ENCODE measurements at regions not wholly inside any gene's neighbourhood (a gene's known extent, or its start where the extent isn't known, plus 50 kb on each side); places are given as distances from the start of the nearest gene placed in this dataset.

GRCh38 chr4:100042711-100043110, 92.6 kb upstream of the H2AZ1 start:
- Histone ChIP-seq H3K9me2 (ENCODE audit: insufficient read depth) (no peaks in the 10 kb centered on the region), H2AFZ (no peak overlapping the region), H3K27ac (ENCODE audit: low read depth) (no peak overlapping the region), H3F3A (replicated peaks; ENCODE audit: low read depth) (no peaks in the 10 kb centered on the region), H3K4me2 (no peak overlapping the region), H4K20me1 (replicated peaks; ENCODE audit: insufficient read depth) (no peaks in the 10 kb centered on the region), H3K36me3 (ENCODE audit: insufficient read depth) (no peaks in the 10 kb centered on the region), H3K4me1 (ENCODE audit: insufficient read depth) (no peaks in the 10 kb centered on the region), H3K79me2 (replicated peaks; ENCODE audit: insufficient read depth) (no peaks in the 10 kb centered on the region), H3K27me3 (ENCODE audit: insufficient read depth) (no peaks in the 10 kb centered on the region), H3K4me3 (no peak overlapping the region)
- peaks cover 3% of the 10 kb centered on the region; the same call in 1 of the 3 replicates for H3K9me3 Mint-ChIP-seq
- H3K36me3 Mint-ChIP-seq (ENCODE audit: low read depth) = no peaks in the 10 kb centered on the region
- no peak overlapping the region for H3K27ac Mint-ChIP-seq
- ATAC-seq (no peak), DNase-seq (ENCODE audit: low spot score) (no peak)
- no peaks in the 10 kb centered on the region for H3K4me1 Mint-ChIP-seq
- no peaks in the 10 kb centered on the region for H3K27me3 Mint-ChIP-seq (ENCODE audit: insufficient read depth, low read depth, poor library complexity)
- TF ChIP-seq ETS1 (IDR thresholded peaks at IDR 0.05) (no peak), ZNF114 (CRISPR knock-in tag; IDR thresholded peaks at IDR 0.05) (no peak), POLR2AphosphoS5 (IDR thresholded peaks at IDR 0.05; ENCODE audit: low read depth) (no peak), ZNF331 (CRISPR knock-in tag; IDR thresholded peaks at IDR 0.05; ENCODE audit: low read depth) (no peak), CTCF (conservative IDR thresholded peaks at IDR 0.05; ENCODE audit: low read depth in 2 of 2) (no peak), EZH2 (IDR thresholded peaks at IDR 0.05; ENCODE audit: low read depth, unreplicated experiment) (no peak), REST (IDR thresholded peaks at IDR 0.05; ENCODE audit: unreplicated experiment) (no peak), NANOG (IDR thresholded peaks at IDR 0.05; ENCODE audit: borderline replicate concordance) (no peak)
- H3K4me3 Mint-ChIP-seq = no peak overlapping the region

GRCh38 chr4:100042235-100042634, 92.2 kb upstream of the H2AZ1 start:
- H3K4me2 ChIP-seq = no peak overlapping the region
- no peak overlapping the region for H3K4me3 Mint-ChIP-seq
- no peaks in the 10 kb centered on the region for H4K20me1 ChIP-seq (replicated peaks; ENCODE audit: insufficient read depth)
- H3K4me1 Mint-ChIP-seq = no peaks in the 10 kb centered on the region
- H3K27me3 ChIP-seq (ENCODE audit: insufficient read depth) = no peaks in the 10 kb centered on the region
- 0 out of 2 replicates have a peak overlapping the region, but pooled peaks have one; percentile 9 for H2AFZ ChIP-seq
- no peaks in the 10 kb centered on the region for H3K4me1 ChIP-seq (ENCODE audit: insufficient read depth)
- H3K9me2 ChIP-seq (ENCODE audit: insufficient read depth) = no peaks in the 10 kb centered on the region
- H3K27ac ChIP-seq (ENCODE audit: low read depth) = no peak overlapping the region
- H3K79me2 ChIP-seq (replicated peaks; ENCODE audit: insufficient read depth) = no peaks in the 10 kb centered on the region
- DNase-seq (ENCODE audit: low spot score) (no peak), ATAC-seq (no peak)
- no peak overlapping the region for H3K27ac Mint-ChIP-seq
- H3K36me3 ChIP-seq (ENCODE audit: insufficient read depth) = no peaks in the 10 kb centered on the region
- H3K36me3 Mint-ChIP-seq (ENCODE audit: low read depth) = 0 out of 3 replicates have a peak, but pooled peaks cover under 1% of the 10 kb centered on the region
- no peak for TF ChIP-seq EZH2phosphoT487 (IDR thresholded peaks at IDR 0.05; ENCODE audit: unreplicated experiment)
- no peak for TF ChIP-seq CTCF (conservative IDR thresholded peaks at IDR 0.05; ENCODE audit: low read depth in 2 of 2)
- TF ChIP-seq JUNB (IDR thresholded peaks at IDR 0.05; ENCODE audit: unreplicated experiment) = no peak
- H3K4me3 ChIP-seq = no peak overlapping the region
- H3F3A ChIP-seq (replicated peaks; ENCODE audit: low read depth) = no peaks in the 10 kb centered on the region
- peaks cover 3% of the 10 kb centered on the region; the same call in 1 of the 3 replicates for H3K9me3 Mint-ChIP-seq
- H3K27me3 Mint-ChIP-seq (ENCODE audit: insufficient read depth, low read depth, poor library complexity) = no peaks in the 10 kb centered on the region

Measured in GM23338 (cell line).